Uterus (tissue), 2 donors: ENCODE measurements at regions not wholly inside any gene's neighbourhood (a gene's known extent, or its start where the extent isn't known, plus 50 kb on each side); places are given as distances from the start of the nearest gene placed in this dataset.
"Not testable (repeated sequence)": the region's sequence is repeated elsewhere in the genome, so short reads cannot be mapped to it uniquely, and the experiment has no call there.

Experiments used
- POLR2A ChIP-seq, 2 donors: fragments of 450-650 bp; IDR thresholded peaks; one replicate each; pipeline ENCODE4 v1.6.1; 2016; ENCODE audit warnings: antibody characterized with exemption in 2 of 2, mild to moderate bottlenecking in 1 of 2, moderate library complexity in 1 of 2
- TF ChIP-seq, protein P1 (sequence below), 4 experiments: fragments of 200-600 bp in 2 of 4; fragments of 450-650 bp in 2 of 4; sonication (generic) in 2 of 4; IDR thresholded peaks; one replicate each; pipeline ENCODE4 v1.5.1; 2016 to 2019; ENCODE audit warnings: antibody characterized with exemption in 4 of 4, mild to moderate bottlenecking in 2 of 4, moderate library complexity in 1 of 4

- TF ChIP-seq, protein P1, sequence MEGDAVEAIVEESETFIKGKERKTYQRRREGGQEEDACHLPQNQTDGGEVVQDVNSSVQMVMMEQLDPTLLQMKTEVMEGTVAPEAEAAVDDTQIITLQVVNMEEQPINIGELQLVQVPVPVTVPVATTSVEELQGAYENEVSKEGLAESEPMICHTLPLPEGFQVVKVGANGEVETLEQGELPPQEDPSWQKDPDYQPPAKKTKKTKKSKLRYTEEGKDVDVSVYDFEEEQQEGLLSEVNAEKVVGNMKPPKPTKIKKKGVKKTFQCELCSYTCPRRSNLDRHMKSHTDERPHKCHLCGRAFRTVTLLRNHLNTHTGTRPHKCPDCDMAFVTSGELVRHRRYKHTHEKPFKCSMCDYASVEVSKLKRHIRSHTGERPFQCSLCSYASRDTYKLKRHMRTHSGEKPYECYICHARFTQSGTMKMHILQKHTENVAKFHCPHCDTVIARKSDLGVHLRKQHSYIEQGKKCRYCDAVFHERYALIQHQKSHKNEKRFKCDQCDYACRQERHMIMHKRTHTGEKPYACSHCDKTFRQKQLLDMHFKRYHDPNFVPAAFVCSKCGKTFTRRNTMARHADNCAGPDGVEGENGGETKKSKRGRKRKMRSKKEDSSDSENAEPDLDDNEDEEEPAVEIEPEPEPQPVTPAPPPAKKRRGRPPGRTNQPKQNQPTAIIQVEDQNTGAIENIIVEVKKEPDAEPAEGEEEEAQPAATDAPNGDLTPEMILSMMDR (IDR thresholded peaks at IDR 0.05), result not testable (repeated sequence)
- TF ChIP-seq POLR2A (IDR thresholded peaks at IDR 0.05), result not testable (repeated sequence)
Measured at GRCh38 chr18:14432371-14432770, 111.0 kb downstream of the POTEC start.
